ENCODE measurements at regions not wholly inside any gene's neighbourhood (a gene's known extent, or its start where the extent isn't known, plus 50 kb on each side); places are given as distances from the start of the nearest gene placed in this dataset.

- no peak for ATAC-seq
- no peak for TF ChIP-seq CREB5 (CRISPR knock-in tag; IDR thresholded peaks at IDR 0.05; ENCODE audit: low read depth)
These were observed 137.6 kb upstream of the RPS6KA2 start for GRCh38 chr6:166764473-166765233.

GRCh38 chr6:166763606-166764472, 136.8 kb upstream of the RPS6KA2 start:
- no peak for ATAC-seq
- no peak for TF ChIP-seq TSHZ2 (CRISPR knock-in tag; IDR thresholded peaks at IDR 0.05)
- TF ChIP-seq ESRRG (CRISPR knock-in tag; IDR thresholded peaks at IDR 0.05), result no peak
- TF ChIP-seq ARNTL (CRISPR knock-in tag; IDR thresholded peaks at IDR 0.05; ENCODE audit: borderline replicate concordance, low read depth), result no peak
- TF ChIP-seq TOX (CRISPR knock-in tag; IDR thresholded peaks at IDR 0.05; ENCODE audit: borderline replicate concordance), result no peak
- TF ChIP-seq RARB (CRISPR knock-in tag; IDR thresholded peaks at IDR 0.05), result no peak
- no peak for TF ChIP-seq ZFP30 (CRISPR knock-in tag; IDR thresholded peaks at IDR 0.05)
- TF ChIP-seq ZC3H10 (CRISPR knock-in tag; IDR thresholded peaks at IDR 0.05), result no peak
- TF ChIP-seq ZNF70 (CRISPR knock-in tag; IDR thresholded peaks at IDR 0.05), result no peak

GRCh38 chr6:166761801-166762200, 134.8 kb upstream of the RPS6KA2 start:
- TF ChIP-seq TCF4 (CRISPR knock-in tag; IDR thresholded peaks at IDR 0.05; ENCODE audit: borderline replicate concordance), result no peak
- TF ChIP-seq ZFP3 (CRISPR knock-in tag; IDR thresholded peaks at IDR 0.05), result no peak
- no peak for TF ChIP-seq ZNF565 (CRISPR knock-in tag; conservative IDR thresholded peaks at IDR 0.05; ENCODE audit: low read depth)
- TF ChIP-seq CSDC2 (CRISPR knock-in tag; IDR thresholded peaks at IDR 0.05), result no peak
- TF ChIP-seq PPARA (CRISPR knock-in tag; IDR thresholded peaks at IDR 0.05; ENCODE audit: borderline replicate concordance), result no peak
- TF ChIP-seq ZNF70 (CRISPR knock-in tag; IDR thresholded peaks at IDR 0.05), result no peak
- TF ChIP-seq ZFP30 (CRISPR knock-in tag; IDR thresholded peaks at IDR 0.05), result no peak
- TF ChIP-seq TOX (CRISPR knock-in tag; IDR thresholded peaks at IDR 0.05; ENCODE audit: borderline replicate concordance), result no peak
- no peak for TF ChIP-seq GLIS3 (CRISPR knock-in tag; IDR thresholded peaks at IDR 0.05)
- no peak for TF ChIP-seq CREB5 (CRISPR knock-in tag; IDR thresholded peaks at IDR 0.05; ENCODE audit: low read depth)
- TF ChIP-seq POU6F1 (CRISPR knock-in tag; IDR thresholded peaks at IDR 0.05; ENCODE audit: borderline replicate concordance, low read depth), result no peak
- no peak for TF ChIP-seq ISL1 (CRISPR knock-in tag; IDR thresholded peaks at IDR 0.05)
- TF ChIP-seq ZC3H10 (CRISPR knock-in tag; IDR thresholded peaks at IDR 0.05), result no peak
- no peak for TF ChIP-seq SNAI2 (CRISPR knock-in tag; IDR thresholded peaks at IDR 0.05)
- no peak for TF ChIP-seq OSR1 (CRISPR knock-in tag; IDR thresholded peaks at IDR 0.05)
- TF ChIP-seq ARNTL (CRISPR knock-in tag; IDR thresholded peaks at IDR 0.05; ENCODE audit: borderline replicate concordance, low read depth), result no peak
- no peak for TF ChIP-seq RARB (CRISPR knock-in tag; IDR thresholded peaks at IDR 0.05)
- TF ChIP-seq PATZ1 (CRISPR knock-in tag; IDR thresholded peaks at IDR 0.05; ENCODE audit: borderline replicate concordance), result no peak
- TF ChIP-seq TSHZ2 (CRISPR knock-in tag; IDR thresholded peaks at IDR 0.05), result no peak
- TF ChIP-seq ESRRG (CRISPR knock-in tag; IDR thresholded peaks at IDR 0.05), result no peak
- ATAC-seq, result no peak

All from SK-N-SH treated with all-trans-retinoic acid at 6 μM for 48 hours (cell line).